K562 (cell line): ENCODE measurements at regions not wholly inside any gene's neighbourhood (a gene's known extent, or its start where the extent isn't known, plus 50 kb on each side); places are given as distances from the start of the nearest gene placed in this dataset.

Source experiments
- ATF3 ChIP-seq, 2 experiments: fragments of 450-650 bp in 1 of 2; sonication (generic) in 1 of 2; formaldehyde crosslinking in 1 of 2; IDR thresholded peaks in 1 of 2; conservative IDR thresholded peaks in 1 of 2; 2 replicates each; pipeline versions ENCODE4 v1.6.1 to v1.8.1; 2016 to 2023; ENCODE audit warnings: mild to moderate bottlenecking in 2 of 2, moderate library complexity in 2 of 2, inconsistent platforms in 1 of 2, missing genetic modification reagents in 1 of 2
- CTCF ChIP-seq, 3 experiments: IDR thresholded peaks in 2 of 3; conservative IDR thresholded peaks in 1 of 3; 2 replicates each; pipeline ENCODE4 v1.5.1; 2011 to 2012; ENCODE audit warnings: low read length in 3 of 3, mild to moderate bottlenecking in 3 of 3, control low read depth in 2 of 3, improper control_type of control experiment in 1 of 3, inconsistent platforms in 1 of 3, low read depth in 1 of 3, mixed read lengths in 1 of 3, moderate library complexity in 1 of 3; ENCODE audit not compliant: insufficient read depth in 2 of 3
- EP300 ChIP-seq: IDR thresholded peaks from 2 replicates; pipeline ENCODE4 v1.6.1; 2012; ENCODE audit warnings: low read length, improper control_type of control experiment
- EZH2 ChIP-seq: IDR thresholded peaks from 2 replicates; pipeline ENCODE4 v1.6.1; 2012; ENCODE audit warnings: low read depth, mild to moderate bottlenecking, inconsistent platforms, low read length, borderline replicate concordance
- GTF3C2 ChIP-seq: IDR thresholded peaks from 3 replicates; pipeline ENCODE4 v1.6.1; 2011; ENCODE audit warnings: borderline replicate concordance, mild to moderate bottlenecking, moderate library complexity; ENCODE audit not compliant: insufficient read length; ENCODE audit errors: extremely low read depth
- IRF9 ChIP-seq: fragments of 450-650 bp; IDR thresholded peaks from 2 replicates; pipeline ENCODE4 v1.6.1; 2016; ENCODE audit warnings: missing biosample characterization, missing genetic modification characterization
- KDM5B ChIP-seq: fragments of 200-600 bp; sonication (generic); IDR thresholded peaks from 2 replicates; pipeline ENCODE4 v1.6.1; 2012; ENCODE audit warnings: low read depth, mild to moderate bottlenecking, moderate library complexity, low read length, control low read depth, inconsistent platforms; ENCODE audit not compliant: insufficient replicate concordance
- POLR2AphosphoS5 ChIP-seq: IDR thresholded peaks from 2 replicates; pipeline ENCODE4 v1.6.1; 2011; ENCODE audit warnings: mild to moderate bottlenecking, low read depth, low read length, moderate library complexity; ENCODE audit not compliant: control insufficient read depth, insufficient read depth
- SRF ChIP-seq, 2 experiments: fragments of 250-450, 450-650 bp in 1 of 2; sonication (Bioruptor Pico) in 1 of 2; sonication (generic) in 1 of 2; formaldehyde crosslinking; IDR thresholded peaks; 2 replicates each; pipeline versions ENCODE4 v1.5.0 to v1.5.1; 2020 to 2022; ENCODE audit warnings: mild to moderate bottlenecking in 1 of 2, missing genetic modification reagents in 1 of 2
- YY1 ChIP-seq, 3 experiments: IDR thresholded peaks; 2 replicates each; pipeline ENCODE4 v1.6.1; 2011; ENCODE audit warnings: low read length in 2 of 3, mild to moderate bottlenecking in 2 of 3, moderate library complexity in 2 of 3, borderline replicate concordance in 1 of 3, control low read depth in 1 of 3, low read depth in 1 of 3; ENCODE audit not compliant: insufficient read depth in 3 of 3, insufficient replicate concordance in 2 of 3, control insufficient read depth in 1 of 3, insufficient read length in 1 of 3; ENCODE audit errors: extremely low read depth in 1 of 3
- ZBTB33 ChIP-seq: sonication (generic); formaldehyde crosslinking; IDR thresholded peaks from 2 replicates; pipeline ENCODE4 v1.8.1; 2023; ENCODE audit warnings: mild to moderate bottlenecking, missing genetic modification reagents
- ZNF274 ChIP-seq: IDR thresholded peaks from 2 replicates; pipeline ENCODE4 v1.6.1; 2011; ENCODE audit warnings: low read depth, mild to moderate bottlenecking, low read length, moderate library complexity, borderline replicate concordance
- ZNF584 ChIP-seq: fragments of 200-800 bp; sonication (Bioruptor generic); IDR thresholded peaks from 2 replicates; pipeline ENCODE4 v1.6.1; 2016; ENCODE audit warnings: low read depth, mild to moderate bottlenecking, missing genetic modification characterization, missing compliant biosample characterization
- ZNF780A ChIP-seq: fragments of 250-450 bp; sonication (Bioruptor Pico); IDR thresholded peaks from 2 replicates; pipeline ENCODE4 v1.5.0; 2021; ENCODE audit warnings: mild to moderate bottlenecking

- TF ChIP-seq EP300 (no peak), YY1 (IDR thresholded peaks at IDR 0.05; ENCODE audit: borderline replicate concordance in 1 of 3, control insufficient read depth in 1 of 3, extremely low read depth in 1 of 3, insufficient read depth in 3 of 3, insufficient read length in 1 of 3, insufficient replicate concordance in 2 of 3, low read depth in 1 of 3, low read length in 2 of 3) (no peak), POLR2AphosphoS5 (no peak), GTF3C2 (no peak), KDM5B (no peak), ZNF274 (no peak), ATF3 (IDR thresholded peaks at IDR 0.05) (no peak), ATF3 (CRISPR knock-in tag; conservative IDR thresholded peaks at IDR 0.05) (no peak), ZNF780A (CRISPR knock-in tag) (no peak), ZNF584 (no peak), SRF (CRISPR knock-in tag; IDR thresholded peaks at IDR 0.05) (no peak), ZBTB33 (no peak), EZH2 (no peak), IRF9 (tag) (no peak), CTCF (IDR thresholded peaks at IDR 0.05 in 2 of 3, conservative IDR thresholded peaks at IDR 0.05 in 1 of 3; ENCODE audit: insufficient read depth in 2 of 3, low read depth in 1 of 3, low read length in 3 of 3) (no peak)
Observed at GRCh38 chr13:34376483-34376882, 558.5 kb downstream of the RFC3 start.
